Endothelial cell of umbilical vein (primary cell): ENCODE measurements at regions not wholly inside any gene's neighbourhood (a gene's known extent, or its start where the extent isn't known, plus 50 kb on each side); places are given as distances from the start of the nearest gene placed in this dataset.

Experiments used
- BruUV-seq: library from RNA; stranded (reverse); fragments of 400-500 nt; replicated peaks from 2 replicates; lab custom pipeline; 2021; lab: Mats Ljungman, UMichigan
- CTCF ChIA-PET: fragments of 300-600, 350-600 bp; sonication (Branson Sonifier 250); formaldehyde crosslinking; loops from one replicate; lab custom pipeline; 2021; ENCODE audit warnings: antibody characterized with exemption, inconsistent platforms; lab: Charles Lee
- POLR2A ChIA-PET: fragments of 300-600, 350-600 bp; sonication (Branson Sonifier 250); formaldehyde crosslinking; loops from one replicate; lab custom pipeline; 2021; ENCODE audit warnings: antibody characterized with exemption, inconsistent platforms; lab: Charles Lee
- DNase-seq: peaks from one replicate; pipeline ENCODE4 v3.0.0-alpha.2; 2011; ENCODE audit warnings: low read depth, low spot score
- FAIRE-seq: peaks from 2 replicates; lab custom pipeline; 2011; peaks lifted over from hg19 to GRCh38; lab: Jason Lieb, UNC
- H2AFZ ChIP-seq: 2 replicates; pipeline ENCODE4 v1.6.0; 2012; ENCODE audit warnings: low read depth, low read length, control low read depth, inconsistent platforms
- H3K27ac ChIP-seq: 2 replicates; pipeline ENCODE4 v1.5.1; 2011; ENCODE audit warnings: low read depth, mild to moderate bottlenecking, control low read depth, low read length, moderate library complexity; ENCODE audit not compliant: insufficient read depth
- H3K27me3 ChIP-seq, 2 experiments: 2 replicates each; pipeline versions ENCODE4 v1.6.0 to v1.6.1; 2011; ENCODE audit warnings: low read length in 2 of 2, mixed read lengths in 1 of 2; ENCODE audit not compliant: control insufficient read depth in 2 of 2, insufficient read depth in 2 of 2
- H3K36me3 ChIP-seq, 2 experiments: 2 replicates in 1 of 2; 3 replicates in 1 of 2; pipeline ENCODE4 v1.5.1; 2011; ENCODE audit warnings: low read length in 2 of 2, mild to moderate bottlenecking in 1 of 2, moderate library complexity in 1 of 2; ENCODE audit not compliant: control insufficient read depth in 2 of 2, insufficient read depth in 2 of 2; ENCODE audit errors: extremely low read depth in 1 of 2
- H3K4me1 ChIP-seq: 3 replicates; pipeline ENCODE4 v1.5.1; 2011; ENCODE audit warnings: mild to moderate bottlenecking, low read length; ENCODE audit not compliant: control insufficient read depth, insufficient read depth; ENCODE audit errors: extremely low read depth
- H3K4me2 ChIP-seq: 2 replicates; pipeline ENCODE4 v1.6.1; 2011; ENCODE audit warnings: low read length, control low read depth, mixed read lengths; ENCODE audit not compliant: insufficient read depth
- H3K4me3 ChIP-seq, 3 experiments: fragments of 200-600 bp in 1 of 3; sonication (generic), shearing (Covaris generic) in 1 of 3; replicated peaks in 1 of 3; 2 replicates each; pipeline ENCODE4 v1.5.1; 2011 to 2016; ENCODE audit warnings: control low read depth in 3 of 3, low read length in 3 of 3, mild to moderate bottlenecking in 2 of 3, inconsistent platforms in 1 of 3, low read depth in 1 of 3, moderate library complexity in 1 of 3; ENCODE audit not compliant: insufficient read depth in 1 of 3
- H3K79me2 ChIP-seq: 2 replicates; pipeline ENCODE4 v1.6.0; 2012; ENCODE audit warnings: low read length, inconsistent platforms; ENCODE audit not compliant: control insufficient read depth, insufficient read depth
- H3K9ac ChIP-seq: replicated peaks from 2 replicates; pipeline ENCODE3; 2011; ENCODE audit warnings: low read length, control low read depth; ENCODE audit not compliant: insufficient read depth; ENCODE audit errors: extremely low read depth
- H3K9me1 ChIP-seq: replicated peaks from 3 replicates; pipeline ENCODE4 v1.6.0; 2011; ENCODE audit warnings: mild to moderate bottlenecking, low read length; ENCODE audit not compliant: control insufficient read depth, insufficient read depth; ENCODE audit errors: extremely low read depth
- H3K9me3 ChIP-seq: replicated peaks from 2 replicates; pipeline ENCODE4 v1.5.1; 2012; ENCODE audit warnings: low read length, inconsistent platforms; ENCODE audit not compliant: control insufficient read depth, insufficient read depth
- H4K20me1 ChIP-seq: replicated peaks from 2 replicates; pipeline ENCODE3; 2011; ENCODE audit warnings: mild to moderate bottlenecking, low read length; ENCODE audit not compliant: control insufficient read depth, insufficient read depth; ENCODE audit errors: extremely low read depth
- EZH2 ChIP-seq: IDR thresholded peaks from 2 replicates; pipeline ENCODE4 v1.6.1; 2012; ENCODE audit warnings: borderline replicate concordance, low read depth, mild to moderate bottlenecking, moderate library complexity, low read length, inconsistent platforms; ENCODE audit not compliant: severe bottlenecking
- FOS ChIP-seq: IDR thresholded peaks from 2 replicates; pipeline ENCODE4 v1.6.1; 2011; ENCODE audit warnings: mild to moderate bottlenecking, low read length, moderate library complexity, borderline replicate concordance; ENCODE audit not compliant: insufficient read depth
- GATA2 ChIP-seq: IDR thresholded peaks from 2 replicates; pipeline ENCODE4 v1.7.0; 2011; ENCODE audit warnings: low read depth, mild to moderate bottlenecking, moderate library complexity, mixed read lengths, low read length; ENCODE audit not compliant: insufficient read length, insufficient read depth
- JUN ChIP-seq: IDR thresholded peaks from 2 replicates; pipeline ENCODE4 v1.6.1; 2011; ENCODE audit warnings: borderline replicate concordance, low read depth; ENCODE audit not compliant: insufficient read length, insufficient read depth
- MYC ChIP-seq: IDR thresholded peaks from one replicate; pipeline ENCODE4 v1.6.1; 2011; ENCODE audit warnings: mild to moderate bottlenecking, low read depth, low read length
- POLR2A ChIP-seq: IDR thresholded peaks from 2 replicates; pipeline ENCODE4 v1.6.1; 2012; ENCODE audit warnings: low read depth, mild to moderate bottlenecking, control low read depth, low read length
- POLR2AphosphoS5 ChIP-seq: IDR thresholded peaks from 2 replicates; pipeline ENCODE4 v1.6.1; 2012; ENCODE audit warnings: low read depth, mild to moderate bottlenecking, control low read depth, low read length, moderate library complexity; ENCODE audit not compliant: insufficient read depth
- dilution Hi-C: fragments of 300-500 bp; cut with MboI; formaldehyde crosslinking; loops from one replicate; pipeline ENCODE4 v1.15.0; 2019; ENCODE audit warnings: low sequenced_read_pairs; ENCODE audit not compliant: extremely low pct_ligation_motif_present
- intact Hi-C: fragments of 100-400 bp; cut with micrococcal nuclease; formaldehyde crosslinking; loops from one replicate; pipeline ENCODE4 v1.10.0; 2022
- TF ChIP-seq, protein P1 (sequence below): IDR thresholded peaks from 2 replicates; pipeline ENCODE4 v1.6.1; 2011; ENCODE audit not compliant: insufficient read depth, insufficient read length
- TF ChIP-seq, protein P2 (sequence below), 2 donors: IDR thresholded peaks; 1 replicate in 1 of 2; 2 replicates in 1 of 2; pipeline ENCODE4 v1.5.1; 2011; ENCODE audit warnings: low read length in 2 of 2, mild to moderate bottlenecking in 2 of 2, moderate library complexity in 2 of 2, control low read depth in 1 of 2, inconsistent platforms in 1 of 2, low read depth in 1 of 2; ENCODE audit not compliant: insufficient read depth in 1 of 2; ENCODE audit errors: extremely low read depth in 1 of 2

GRCh38 chr5:148910216-148910615 is 83.8 kb downstream of the ADRB2 start:
- Histone ChIP-seq H3K9me3 (no peaks in the 10 kb centered on the region), H3K4me1 (peaks cover 55% of the 10 kb centered on the region), H3K79me2 (no peaks in the 10 kb centered on the region), H3K9me1 (no peaks in the 10 kb centered on the region), H4K20me1 (no peaks in the 10 kb centered on the region), H3K4me3 (no peak overlapping the region), H3K9ac (no peak overlapping the region), H3K4me2 (peak overlapping the region; percentile 9), H2AFZ (peak overlapping the region; percentile 26), H3K27me3 (no peaks in the 10 kb centered on the region), H3K36me3 (no peaks in the 10 kb centered on the region), H3K27ac (peak overlapping the region; percentile 96)
- POLR2A ChIA-PET = no interaction called here
- intact Hi-C loops = loop anchor here (2.0 kb wide), 1 partner anchor 125 kb away; no protein-coding TSS in a partner anchor
- DNase-seq (no peak), FAIRE-seq (no peak)
- CTCF ChIA-PET = interaction anchor here (0.8 to 2.0 kb wide), 4 partner anchors 48 to 204 kb away, joined by 5 to 10 read pairs (median 6); no protein-coding TSS in a partner anchor
- no TSS peak for BruUV-seq
- dilution Hi-C loops = no loop called here
- no peak for TF ChIP-seq JUN
- TF ChIP-seq POLR2A = no peak
- TF ChIP-seq, protein P1, sequence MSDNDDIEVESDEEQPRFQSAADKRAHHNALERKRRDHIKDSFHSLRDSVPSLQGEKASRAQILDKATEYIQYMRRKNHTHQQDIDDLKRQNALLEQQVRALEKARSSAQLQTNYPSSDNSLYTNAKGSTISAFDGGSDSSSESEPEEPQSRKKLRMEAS = no peak
- TF ChIP-seq, protein P2, sequence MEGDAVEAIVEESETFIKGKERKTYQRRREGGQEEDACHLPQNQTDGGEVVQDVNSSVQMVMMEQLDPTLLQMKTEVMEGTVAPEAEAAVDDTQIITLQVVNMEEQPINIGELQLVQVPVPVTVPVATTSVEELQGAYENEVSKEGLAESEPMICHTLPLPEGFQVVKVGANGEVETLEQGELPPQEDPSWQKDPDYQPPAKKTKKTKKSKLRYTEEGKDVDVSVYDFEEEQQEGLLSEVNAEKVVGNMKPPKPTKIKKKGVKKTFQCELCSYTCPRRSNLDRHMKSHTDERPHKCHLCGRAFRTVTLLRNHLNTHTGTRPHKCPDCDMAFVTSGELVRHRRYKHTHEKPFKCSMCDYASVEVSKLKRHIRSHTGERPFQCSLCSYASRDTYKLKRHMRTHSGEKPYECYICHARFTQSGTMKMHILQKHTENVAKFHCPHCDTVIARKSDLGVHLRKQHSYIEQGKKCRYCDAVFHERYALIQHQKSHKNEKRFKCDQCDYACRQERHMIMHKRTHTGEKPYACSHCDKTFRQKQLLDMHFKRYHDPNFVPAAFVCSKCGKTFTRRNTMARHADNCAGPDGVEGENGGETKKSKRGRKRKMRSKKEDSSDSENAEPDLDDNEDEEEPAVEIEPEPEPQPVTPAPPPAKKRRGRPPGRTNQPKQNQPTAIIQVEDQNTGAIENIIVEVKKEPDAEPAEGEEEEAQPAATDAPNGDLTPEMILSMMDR (IDR thresholded peaks at IDR 0.05; ENCODE audit: extremely low read depth in 1 of 2, insufficient read depth in 1 of 2, low read depth in 1 of 2, low read length in 2 of 2) = no peak
- no peak for TF ChIP-seq FOS
- TF ChIP-seq EZH2 = no peak
- TF ChIP-seq POLR2AphosphoS5 = no peak
- no peak for TF ChIP-seq GATA2
- TF ChIP-seq MYC = no peak
